ENCODE measurements at regions not wholly inside any gene's neighbourhood (a gene's known extent, or its start where the extent isn't known, plus 50 kb on each side); places are given as distances from the start of the nearest gene placed in this dataset.

DNA sequence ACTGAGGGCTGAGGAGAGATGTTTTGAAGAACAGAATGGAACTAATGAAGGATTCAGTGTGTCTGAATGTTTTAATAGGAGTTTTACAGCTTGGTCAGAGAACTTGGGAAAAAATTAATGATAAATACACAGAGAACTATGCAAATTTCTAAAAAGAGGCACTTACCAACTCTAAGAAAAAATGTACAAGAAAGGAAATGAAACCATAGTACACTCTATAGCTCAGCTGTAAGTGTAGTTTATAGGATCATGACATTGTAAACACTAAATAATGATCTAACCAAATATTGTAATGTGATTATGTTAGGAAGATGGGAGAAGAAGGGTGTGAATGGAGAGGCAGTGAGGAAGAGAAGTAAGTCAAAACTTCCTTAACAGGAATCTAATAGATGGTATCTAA lies 205.2 kb downstream of the SEC61B start:
- TF ChIP-seq MYBL2 (CRISPR knock-in tag; IDR thresholded peaks at IDR 0.05): no peak
- TF ChIP-seq FOXK1 (CRISPR knock-in tag; IDR thresholded peaks at IDR 0.05): no peak
- TF ChIP-seq, protein P1, sequence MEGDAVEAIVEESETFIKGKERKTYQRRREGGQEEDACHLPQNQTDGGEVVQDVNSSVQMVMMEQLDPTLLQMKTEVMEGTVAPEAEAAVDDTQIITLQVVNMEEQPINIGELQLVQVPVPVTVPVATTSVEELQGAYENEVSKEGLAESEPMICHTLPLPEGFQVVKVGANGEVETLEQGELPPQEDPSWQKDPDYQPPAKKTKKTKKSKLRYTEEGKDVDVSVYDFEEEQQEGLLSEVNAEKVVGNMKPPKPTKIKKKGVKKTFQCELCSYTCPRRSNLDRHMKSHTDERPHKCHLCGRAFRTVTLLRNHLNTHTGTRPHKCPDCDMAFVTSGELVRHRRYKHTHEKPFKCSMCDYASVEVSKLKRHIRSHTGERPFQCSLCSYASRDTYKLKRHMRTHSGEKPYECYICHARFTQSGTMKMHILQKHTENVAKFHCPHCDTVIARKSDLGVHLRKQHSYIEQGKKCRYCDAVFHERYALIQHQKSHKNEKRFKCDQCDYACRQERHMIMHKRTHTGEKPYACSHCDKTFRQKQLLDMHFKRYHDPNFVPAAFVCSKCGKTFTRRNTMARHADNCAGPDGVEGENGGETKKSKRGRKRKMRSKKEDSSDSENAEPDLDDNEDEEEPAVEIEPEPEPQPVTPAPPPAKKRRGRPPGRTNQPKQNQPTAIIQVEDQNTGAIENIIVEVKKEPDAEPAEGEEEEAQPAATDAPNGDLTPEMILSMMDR (IDR thresholded peaks at IDR 0.05): no peak
- no peak for TF ChIP-seq ZNF416 (CRISPR knock-in tag; IDR thresholded peaks at IDR 0.05)
- no peak for TF ChIP-seq JUN (CRISPR knock-in tag; IDR thresholded peaks at IDR 0.05)
- TF ChIP-seq, protein P2, sequence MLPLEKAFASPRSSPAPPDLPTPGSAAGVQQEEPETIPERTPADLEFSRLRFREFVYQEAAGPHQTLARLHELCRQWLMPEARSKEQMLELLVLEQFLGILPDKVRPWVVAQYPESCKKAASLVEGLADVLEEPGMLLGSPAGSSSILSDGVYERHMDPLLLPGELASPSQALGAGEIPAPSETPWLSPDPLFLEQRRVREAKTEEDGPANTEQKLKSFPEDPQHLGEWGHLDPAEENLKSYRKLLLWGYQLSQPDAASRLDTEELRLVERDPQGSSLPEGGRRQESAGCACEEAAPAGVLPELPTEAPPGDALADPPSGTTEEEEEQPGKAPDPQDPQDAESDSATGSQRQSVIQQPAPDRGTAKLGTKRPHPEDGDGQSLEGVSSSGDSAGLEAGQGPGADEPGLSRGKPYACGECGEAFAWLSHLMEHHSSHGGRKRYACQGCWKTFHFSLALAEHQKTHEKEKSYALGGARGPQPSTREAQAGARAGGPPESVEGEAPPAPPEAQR (CRISPR knock-in tag; IDR thresholded peaks at IDR 0.05): no peak
- no peak for TF ChIP-seq STAT6 (CRISPR knock-in tag; conservative IDR thresholded peaks at IDR 0.05; ENCODE audit: low read depth)

Measured in WTC11 (cell line).